ENCODE measurements at regions not wholly inside any gene's neighbourhood (a gene's known extent, or its start where the extent isn't known, plus 50 kb on each side); places are given as distances from the start of the nearest gene placed in this dataset.
A peak's percentile ranks its signal among the peaks of the same experiment; 100 is the strongest.

DNA sequence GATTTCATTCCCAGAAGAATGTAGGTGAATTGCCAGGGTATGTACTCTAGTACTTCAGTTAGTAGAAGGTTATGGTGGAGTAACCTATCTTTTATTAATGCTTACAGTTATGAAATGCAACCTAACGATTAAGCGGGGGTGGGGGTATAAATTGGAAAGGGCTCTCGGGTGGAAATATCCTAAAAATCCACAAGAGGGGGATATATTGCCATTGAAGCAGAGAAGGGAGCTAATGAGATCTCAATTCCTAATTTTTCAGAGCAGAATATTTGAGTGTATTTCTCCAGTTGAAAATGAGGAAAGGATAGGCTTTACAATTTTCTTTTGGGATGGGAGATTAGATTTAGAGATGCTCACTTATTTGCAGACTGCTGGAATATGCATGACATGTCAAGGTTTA, 90.8 kb downstream of the DNAJB9 start:
- no peak for TF ChIP-seq POLR2A (IDR thresholded peaks at IDR 0.05)
- TF ChIP-seq, protein P1, sequence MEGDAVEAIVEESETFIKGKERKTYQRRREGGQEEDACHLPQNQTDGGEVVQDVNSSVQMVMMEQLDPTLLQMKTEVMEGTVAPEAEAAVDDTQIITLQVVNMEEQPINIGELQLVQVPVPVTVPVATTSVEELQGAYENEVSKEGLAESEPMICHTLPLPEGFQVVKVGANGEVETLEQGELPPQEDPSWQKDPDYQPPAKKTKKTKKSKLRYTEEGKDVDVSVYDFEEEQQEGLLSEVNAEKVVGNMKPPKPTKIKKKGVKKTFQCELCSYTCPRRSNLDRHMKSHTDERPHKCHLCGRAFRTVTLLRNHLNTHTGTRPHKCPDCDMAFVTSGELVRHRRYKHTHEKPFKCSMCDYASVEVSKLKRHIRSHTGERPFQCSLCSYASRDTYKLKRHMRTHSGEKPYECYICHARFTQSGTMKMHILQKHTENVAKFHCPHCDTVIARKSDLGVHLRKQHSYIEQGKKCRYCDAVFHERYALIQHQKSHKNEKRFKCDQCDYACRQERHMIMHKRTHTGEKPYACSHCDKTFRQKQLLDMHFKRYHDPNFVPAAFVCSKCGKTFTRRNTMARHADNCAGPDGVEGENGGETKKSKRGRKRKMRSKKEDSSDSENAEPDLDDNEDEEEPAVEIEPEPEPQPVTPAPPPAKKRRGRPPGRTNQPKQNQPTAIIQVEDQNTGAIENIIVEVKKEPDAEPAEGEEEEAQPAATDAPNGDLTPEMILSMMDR (IDR thresholded peaks at IDR 0.05): peak; percentile 41 to 55 (median 48)

Data from right lobe of liver (tissue), 4 donors.